NB4 (cell line): ENCODE measurements at regions not wholly inside any gene's neighbourhood (a gene's known extent, or its start where the extent isn't known, plus 50 kb on each side); places are given as distances from the start of the nearest gene placed in this dataset.

Experiments used
- DNase-seq: peaks from one replicate; pipeline ENCODE4 v3.0.0; 2010; ENCODE audit warnings: low read depth
- H3K4me3 ChIP-seq: one replicate; pipeline ENCODE4 v1.5.1; 2011; ENCODE audit warnings: mild to moderate bottlenecking, low read depth, low read length, moderate library complexity
- MYC ChIP-seq: IDR thresholded peaks from 2 replicates; pipeline ENCODE4 v1.6.1; 2011; ENCODE audit warnings: low read depth, low read length
- POLR2A ChIP-seq: IDR thresholded peaks from 2 replicates; pipeline ENCODE4 v1.6.1; 2011; ENCODE audit warnings: mild to moderate bottlenecking; ENCODE audit not compliant: insufficient read length; ENCODE audit errors: extremely low read depth
- TF ChIP-seq, protein P1 (sequence below): IDR thresholded peaks from one replicate; pipeline ENCODE4 v1.5.1; 2012; ENCODE audit warnings: low read depth, low read length
- TF ChIP-seq, protein P2 (sequence below): IDR thresholded peaks from 2 replicates; pipeline ENCODE4 v1.6.1; 2011; ENCODE audit warnings: low read depth, low read length

DNA sequence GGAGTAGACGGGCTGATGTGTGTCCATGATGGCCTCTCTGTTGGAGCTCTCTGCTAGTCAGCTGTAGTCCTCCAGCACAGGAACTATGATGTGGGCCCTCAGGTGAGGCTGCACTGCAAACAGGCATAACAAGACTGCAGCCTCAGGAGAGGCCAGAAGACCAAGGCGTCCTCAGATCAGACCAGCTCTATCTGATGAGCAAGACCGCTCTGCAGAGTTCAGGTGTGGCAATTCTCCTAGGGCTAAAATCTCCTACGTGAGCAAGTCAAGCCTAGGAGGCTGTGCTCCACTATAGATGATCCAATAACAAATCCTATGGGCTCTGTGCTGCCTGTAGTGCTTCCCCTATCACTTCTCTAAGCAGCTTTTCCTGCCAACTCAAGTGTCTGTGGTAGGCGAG is 633.4 kb upstream of the SYNCRIP start:
- TF ChIP-seq, protein P1, sequence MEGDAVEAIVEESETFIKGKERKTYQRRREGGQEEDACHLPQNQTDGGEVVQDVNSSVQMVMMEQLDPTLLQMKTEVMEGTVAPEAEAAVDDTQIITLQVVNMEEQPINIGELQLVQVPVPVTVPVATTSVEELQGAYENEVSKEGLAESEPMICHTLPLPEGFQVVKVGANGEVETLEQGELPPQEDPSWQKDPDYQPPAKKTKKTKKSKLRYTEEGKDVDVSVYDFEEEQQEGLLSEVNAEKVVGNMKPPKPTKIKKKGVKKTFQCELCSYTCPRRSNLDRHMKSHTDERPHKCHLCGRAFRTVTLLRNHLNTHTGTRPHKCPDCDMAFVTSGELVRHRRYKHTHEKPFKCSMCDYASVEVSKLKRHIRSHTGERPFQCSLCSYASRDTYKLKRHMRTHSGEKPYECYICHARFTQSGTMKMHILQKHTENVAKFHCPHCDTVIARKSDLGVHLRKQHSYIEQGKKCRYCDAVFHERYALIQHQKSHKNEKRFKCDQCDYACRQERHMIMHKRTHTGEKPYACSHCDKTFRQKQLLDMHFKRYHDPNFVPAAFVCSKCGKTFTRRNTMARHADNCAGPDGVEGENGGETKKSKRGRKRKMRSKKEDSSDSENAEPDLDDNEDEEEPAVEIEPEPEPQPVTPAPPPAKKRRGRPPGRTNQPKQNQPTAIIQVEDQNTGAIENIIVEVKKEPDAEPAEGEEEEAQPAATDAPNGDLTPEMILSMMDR = no peak
- TF ChIP-seq, protein P2, sequence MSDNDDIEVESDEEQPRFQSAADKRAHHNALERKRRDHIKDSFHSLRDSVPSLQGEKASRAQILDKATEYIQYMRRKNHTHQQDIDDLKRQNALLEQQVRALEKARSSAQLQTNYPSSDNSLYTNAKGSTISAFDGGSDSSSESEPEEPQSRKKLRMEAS = no peak
- TF ChIP-seq POLR2A = no peak
- TF ChIP-seq MYC = no peak
- no peak for DNase-seq
- H3K4me3 ChIP-seq = no peak overlapping the region

DNA sequence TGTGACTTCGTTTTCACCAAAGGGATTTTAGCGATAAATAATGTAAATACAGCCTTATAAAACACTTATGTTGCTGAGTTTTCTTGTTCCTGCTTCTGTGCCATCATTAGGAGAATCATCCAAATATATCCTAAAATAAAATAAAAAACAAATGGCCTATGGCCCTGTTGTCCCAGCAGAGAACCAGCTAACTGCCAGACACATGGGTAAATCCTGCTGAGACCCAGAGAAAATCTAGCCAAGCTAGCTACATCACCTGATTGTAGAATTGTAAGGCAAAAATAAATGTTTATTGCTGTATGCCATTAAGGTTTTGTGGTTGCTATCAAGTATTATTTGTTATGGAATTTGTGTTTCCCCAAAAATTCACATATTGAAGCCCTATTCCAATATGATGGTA is 631.2 kb upstream of the SYNCRIP start:
- no peak overlapping the region for H3K4me3 ChIP-seq
- TF ChIP-seq MYC = no peak
- TF ChIP-seq, protein P1 = no peak
- no peak for TF ChIP-seq POLR2A
- TF ChIP-seq, protein P2 = no peak
- DNase-seq = no peak

DNA sequence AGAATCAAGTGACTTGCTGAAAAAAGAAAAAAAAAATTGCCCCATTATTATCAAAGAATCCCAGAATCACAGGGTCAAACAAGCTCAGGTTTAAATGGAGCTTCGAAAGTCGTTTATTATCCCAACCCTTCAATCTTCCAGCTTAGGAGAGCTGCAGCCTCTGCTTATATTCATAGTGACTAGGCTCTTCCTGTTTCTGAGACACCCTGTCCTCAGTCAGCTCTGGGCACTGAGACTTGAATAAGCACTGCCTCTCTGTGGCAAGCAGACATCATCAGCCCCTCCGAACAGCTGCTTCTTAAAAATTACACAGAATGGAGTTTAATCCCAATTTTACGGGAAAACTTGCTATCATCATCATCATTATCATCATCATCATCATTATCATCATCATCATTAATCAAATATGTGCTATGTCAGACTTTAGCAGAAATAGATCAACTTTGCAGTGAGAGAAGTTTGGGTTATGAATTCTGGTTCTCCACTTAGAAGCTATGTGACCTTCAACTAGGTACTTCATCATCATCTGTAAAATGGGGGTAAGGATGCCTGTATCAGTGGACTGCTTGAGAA is 614.0 kb upstream of the SYNCRIP start:
- no peak for DNase-seq
- TF ChIP-seq POLR2A (no peak), MYC (no peak)
- TF ChIP-seq, protein P2 = no peak
- TF ChIP-seq, protein P1 = no peak

DNA sequence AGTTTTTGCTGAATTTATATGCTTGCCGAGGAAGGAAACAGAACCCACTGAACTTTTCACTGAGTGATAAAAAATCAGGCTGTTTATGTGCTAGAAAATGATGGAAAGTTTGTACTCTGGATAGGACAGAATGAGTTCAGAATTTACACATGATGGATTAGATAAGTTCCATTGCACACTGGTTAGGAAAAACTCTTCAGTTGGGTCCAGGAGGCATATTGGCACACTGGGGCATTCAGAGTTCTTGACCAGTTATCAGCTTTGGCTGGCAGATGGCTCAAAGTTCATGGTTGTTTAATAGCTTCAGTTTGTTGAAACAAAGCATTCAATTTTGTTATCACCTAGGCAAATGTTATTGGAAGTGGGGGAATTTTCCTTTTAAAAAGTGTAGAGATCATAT is 613.3 kb upstream of the SYNCRIP start:
- TF ChIP-seq, protein P1 = no peak
- TF ChIP-seq MYC = no peak
- TF ChIP-seq POLR2A = no peak
- TF ChIP-seq, protein P2 = no peak
- no peak overlapping the region for H3K4me3 ChIP-seq
- no peak for DNase-seq

More for the DNA sequence above, 614.0 kb upstream of the SYNCRIP start:
- H3K4me3 ChIP-seq = no peak overlapping the region

DNA sequence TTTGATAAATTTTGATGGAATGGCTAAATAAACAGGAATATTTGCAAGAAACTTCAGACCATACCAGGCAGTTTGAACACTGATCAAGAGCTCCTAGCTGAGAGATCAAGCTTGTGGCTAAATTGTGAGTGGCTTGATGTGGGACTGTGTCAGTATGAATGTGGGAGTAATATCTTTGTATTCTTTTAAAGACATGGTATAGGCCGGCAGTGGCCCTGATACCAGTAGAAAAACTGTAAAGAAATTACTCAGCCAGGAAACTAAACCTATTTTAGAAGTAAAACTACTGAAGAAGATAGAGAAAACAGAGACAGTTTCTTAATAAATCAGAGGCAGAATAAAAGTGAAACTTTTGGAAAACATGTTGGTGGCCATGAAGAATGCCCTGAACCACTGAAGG is 608.4 kb upstream of the SYNCRIP start:
- TF ChIP-seq, protein P2 = no peak
- TF ChIP-seq, protein P1 = no peak
- TF ChIP-seq POLR2A (no peak), MYC (no peak)
- no peak for DNase-seq
- H3K4me3 ChIP-seq = no peak overlapping the region
